22Rv1 (cell line): ENCODE measurements at regions not wholly inside any gene's neighbourhood (a gene's known extent, or its start where the extent isn't known, plus 50 kb on each side); places are given as distances from the start of the nearest gene placed in this dataset.

Experiments used
- CTCF ChIP-seq: fragments of 450-650 bp; IDR thresholded peaks from 2 replicates; pipeline ENCODE4 v1.5.1; 2017; ENCODE audit warnings: mild to moderate bottlenecking
- ZFX ChIP-seq: fragments of 450-650 bp; IDR thresholded peaks from 2 replicates; pipeline ENCODE4 v1.6.1; 2017; ENCODE audit warnings: antibody characterized with exemption, borderline replicate concordance

GRCh38 chr13:53612200-53612599, 583.6 kb downstream of the OLFM4 start:
- TF ChIP-seq CTCF (no peak), ZFX (no peak)
